Astrocyte of the cerebellum (primary cell): ENCODE measurements at regions not wholly inside any gene's neighbourhood (a gene's known extent, or its start where the extent isn't known, plus 50 kb on each side); places are given as distances from the start of the nearest gene placed in this dataset.

ENCODE experiments used
- DNase-seq: peaks from one replicate; pipeline ENCODE4 v3.0.0-alpha.2; 2011; ENCODE audit warnings: low read depth
- H3K4me3 ChIP-seq: 2 replicates; pipeline ENCODE4 v1.5.1; 2011; ENCODE audit warnings: mild to moderate bottlenecking, low read depth, low read length, moderate library complexity
- in situ Hi-C: cut with HindIII; loops from 2 replicates; pipeline ENCODE4 v1.10.0; 2017; ENCODE audit warnings: low sequenced_read_pairs
- TF ChIP-seq, protein P1 (sequence below): IDR thresholded peaks from 2 replicates; pipeline ENCODE4 v1.5.1; 2012; ENCODE audit warnings: low read length, low read depth, moderate library complexity, mild to moderate bottlenecking; ENCODE audit errors: missing control alignments

DNA sequence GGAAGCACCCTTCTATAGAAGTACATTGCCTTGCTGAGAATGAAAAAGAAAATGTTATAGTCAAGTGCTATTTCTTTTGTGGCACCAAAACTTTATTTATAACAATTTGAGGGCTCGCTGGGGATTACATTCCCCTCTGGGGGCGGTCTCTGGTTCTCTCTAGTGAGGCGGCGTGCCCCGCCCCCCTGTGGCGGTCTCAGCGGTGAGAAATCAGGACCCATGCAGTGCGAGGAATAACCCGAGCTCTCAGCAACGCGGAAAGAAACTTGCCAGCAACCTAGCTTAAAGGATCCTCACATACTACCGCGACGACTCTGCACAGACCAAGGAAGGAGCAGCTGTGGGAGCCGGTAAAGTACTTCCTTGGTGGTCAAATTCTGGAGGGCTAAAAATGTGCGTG, 83.4 kb upstream of the SHISA3 start:
- DNase-seq: no peak
- H3K4me3 ChIP-seq: no peak overlapping the region
- TF ChIP-seq, protein P1, sequence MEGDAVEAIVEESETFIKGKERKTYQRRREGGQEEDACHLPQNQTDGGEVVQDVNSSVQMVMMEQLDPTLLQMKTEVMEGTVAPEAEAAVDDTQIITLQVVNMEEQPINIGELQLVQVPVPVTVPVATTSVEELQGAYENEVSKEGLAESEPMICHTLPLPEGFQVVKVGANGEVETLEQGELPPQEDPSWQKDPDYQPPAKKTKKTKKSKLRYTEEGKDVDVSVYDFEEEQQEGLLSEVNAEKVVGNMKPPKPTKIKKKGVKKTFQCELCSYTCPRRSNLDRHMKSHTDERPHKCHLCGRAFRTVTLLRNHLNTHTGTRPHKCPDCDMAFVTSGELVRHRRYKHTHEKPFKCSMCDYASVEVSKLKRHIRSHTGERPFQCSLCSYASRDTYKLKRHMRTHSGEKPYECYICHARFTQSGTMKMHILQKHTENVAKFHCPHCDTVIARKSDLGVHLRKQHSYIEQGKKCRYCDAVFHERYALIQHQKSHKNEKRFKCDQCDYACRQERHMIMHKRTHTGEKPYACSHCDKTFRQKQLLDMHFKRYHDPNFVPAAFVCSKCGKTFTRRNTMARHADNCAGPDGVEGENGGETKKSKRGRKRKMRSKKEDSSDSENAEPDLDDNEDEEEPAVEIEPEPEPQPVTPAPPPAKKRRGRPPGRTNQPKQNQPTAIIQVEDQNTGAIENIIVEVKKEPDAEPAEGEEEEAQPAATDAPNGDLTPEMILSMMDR: no peak
- in situ Hi-C loops: no loop called here

DNA sequence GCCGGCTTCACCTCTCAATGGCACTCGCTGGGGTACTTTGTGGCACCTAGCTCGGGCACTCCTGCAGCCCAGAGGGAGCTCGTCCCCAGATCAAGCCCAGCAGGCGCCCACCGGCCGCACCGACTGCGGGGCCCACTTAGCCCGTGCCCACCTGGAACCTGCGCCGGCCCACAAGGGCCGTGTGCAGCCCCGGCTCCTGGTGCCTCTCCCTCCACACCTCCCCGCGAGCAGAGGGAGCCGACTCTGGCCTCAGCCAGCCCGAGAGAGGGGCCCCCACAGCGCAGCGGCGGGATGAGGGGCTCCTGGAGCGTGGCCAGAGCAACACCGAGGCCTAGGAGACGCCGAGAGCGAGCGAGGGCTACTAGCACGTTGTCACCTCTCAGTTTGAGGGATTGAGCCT, 82.1 kb upstream of the SHISA3 start:
- H3K4me3 ChIP-seq: no peak overlapping the region
- in situ Hi-C loops: no loop called here
- no peak for DNase-seq
- TF ChIP-seq, protein P1: no peak

DNA sequence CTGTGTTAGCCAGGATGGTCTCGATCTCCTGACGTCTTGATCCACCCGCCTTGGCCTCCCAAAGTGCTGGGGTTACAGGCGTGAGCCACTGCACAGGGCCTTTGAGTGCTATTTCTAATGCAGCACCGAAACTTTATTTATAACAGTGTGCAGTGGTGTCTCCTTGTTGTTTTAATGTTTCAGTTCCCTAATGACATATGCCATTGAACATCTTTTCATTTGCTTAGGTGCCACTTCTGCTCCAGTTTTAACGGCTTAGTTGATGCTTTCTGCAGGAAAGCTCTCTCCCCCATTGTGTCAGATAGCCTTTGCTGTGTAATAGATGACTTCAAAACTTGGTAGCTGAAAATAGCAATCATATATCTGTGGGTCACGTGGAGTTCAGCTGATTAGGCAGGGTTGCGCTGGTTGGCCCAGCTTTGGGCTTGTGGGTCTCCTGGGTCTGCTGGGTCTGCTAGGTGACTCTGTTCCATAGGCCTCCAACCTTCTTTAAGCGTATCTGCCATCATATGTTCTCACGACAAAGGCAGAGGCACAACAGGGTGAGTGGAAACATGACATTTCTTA, 76.4 kb upstream of the SHISA3 start:
- in situ Hi-C loops: no loop called here
- H3K4me3 ChIP-seq: no peak overlapping the region
- DNase-seq: no peak
- TF ChIP-seq, protein P1: no peak

DNA sequence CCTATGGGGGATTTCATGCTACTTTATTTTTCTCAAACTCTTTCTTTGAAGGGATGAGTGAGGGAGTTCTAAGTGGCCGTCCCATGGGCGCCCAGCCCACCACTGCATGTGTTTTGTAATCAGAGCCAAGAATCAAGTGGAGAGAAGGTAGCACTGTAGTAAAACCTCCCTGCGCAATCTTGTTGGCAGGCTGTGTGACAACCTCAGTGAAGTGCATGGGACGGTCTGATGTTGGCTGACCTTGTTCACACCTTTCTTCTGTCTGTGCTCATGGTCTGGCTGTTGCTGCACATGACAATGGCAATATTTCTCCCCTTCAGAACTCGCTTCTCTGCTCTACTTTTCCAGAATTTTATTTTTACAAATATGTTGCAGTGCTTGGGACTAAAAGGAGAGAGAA, 71.2 kb upstream of the SHISA3 start:
- in situ Hi-C loops: no loop called here
- TF ChIP-seq, protein P1: no peak
- DNase-seq: no peak
- no peak overlapping the region for H3K4me3 ChIP-seq

DNA sequence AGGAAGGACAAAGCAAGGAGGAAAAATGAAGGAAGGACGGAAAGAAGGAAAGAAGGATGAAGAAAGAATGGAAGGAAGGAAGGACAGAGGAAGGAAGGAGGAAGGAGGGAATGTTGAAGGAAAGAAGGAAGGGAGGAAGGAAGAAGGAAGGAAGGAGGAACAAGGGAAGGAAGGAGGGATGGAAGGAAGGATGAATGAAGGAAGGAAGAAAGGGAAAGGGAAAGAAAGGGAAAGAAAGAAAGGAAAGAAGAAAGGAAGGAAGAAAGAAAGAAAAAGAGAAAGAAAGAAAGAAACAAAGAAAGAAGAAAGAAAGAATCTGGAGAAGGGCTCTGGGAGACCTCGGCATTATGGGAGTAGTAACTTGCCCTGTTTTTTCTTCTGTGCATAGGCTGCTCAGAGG, 70.8 kb upstream of the SHISA3 start:
- no peak for DNase-seq
- no peak overlapping the region for H3K4me3 ChIP-seq
- TF ChIP-seq, protein P1: no peak
- in situ Hi-C loops: no loop called here

DNA sequence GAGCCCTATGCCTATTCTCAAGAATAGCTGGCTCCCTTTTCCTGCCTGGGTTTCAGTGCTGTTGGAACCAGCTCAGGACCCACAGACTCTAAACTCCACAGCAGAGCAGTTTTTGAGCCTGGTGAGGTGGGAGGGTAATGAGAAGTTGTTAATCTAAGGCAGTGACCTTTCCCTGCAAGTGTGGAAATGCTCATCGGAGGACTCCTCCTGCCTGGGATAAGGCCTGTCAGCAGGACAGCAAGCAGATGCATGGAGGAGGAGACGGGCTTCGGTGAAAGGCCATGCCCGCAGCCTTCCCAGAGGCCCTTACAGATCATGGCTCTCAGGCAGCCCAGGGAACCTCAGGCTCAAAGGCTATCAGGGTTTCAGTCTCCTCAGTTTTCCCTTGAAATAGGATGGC, 70.0 kb upstream of the SHISA3 start:
- TF ChIP-seq, protein P1: no peak
- DNase-seq: no peak
- no peak overlapping the region for H3K4me3 ChIP-seq
- in situ Hi-C loops: no loop called here

DNA sequence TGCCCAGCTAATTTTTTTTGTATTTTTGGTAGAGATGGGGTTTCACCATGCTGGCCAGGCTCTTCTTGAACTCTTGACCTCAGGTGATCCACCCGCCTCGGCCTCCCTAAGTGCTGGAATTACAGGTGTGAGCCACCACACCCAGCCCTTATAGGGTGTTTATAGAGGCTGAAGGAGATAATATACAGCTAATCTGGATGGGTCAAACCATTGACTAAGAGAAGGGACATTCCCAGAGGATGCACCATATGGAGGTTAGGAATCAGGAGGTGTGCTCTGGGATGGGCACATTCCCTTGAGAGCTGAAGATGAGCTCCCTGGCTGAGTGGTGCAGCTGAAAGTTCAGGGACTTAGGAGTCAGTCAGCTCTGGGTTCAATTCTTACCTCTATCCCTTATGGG, 68.3 kb upstream of the SHISA3 start:
- H3K4me3 ChIP-seq: no peak overlapping the region
- DNase-seq: no peak
- TF ChIP-seq, protein P1: no peak
- in situ Hi-C loops: no loop called here
